GM12878 (cell line): ENCODE measurements at regions not wholly inside any gene's neighbourhood (a gene's known extent, or its start where the extent isn't known, plus 50 kb on each side); places are given as distances from the start of the nearest gene placed in this dataset.
A peak's percentile ranks its signal among the peaks of the same experiment; 100 is the strongest.

ENCODE experiments used
- ATAC-seq: fragments of 200-7000 bp; cut with Tn5 transposase; 3 replicates; pipeline ENCODE4 v1.9.1; 2020; ENCODE audit warnings: mild to moderate bottlenecking, moderate library complexity
- BruUV-seq: library from RNA; stranded (reverse); fragments of 400-500 nt; replicated peaks from 2 replicates; lab custom pipeline; 2021; lab: Mats Ljungman, UMichigan
- CTCF ChIA-PET: fragments of 300-600 bp; sonication (Branson Sonifier 250); formaldehyde crosslinking; extraction: SDS; loops from one replicate; lab custom pipeline; 2021; ENCODE audit warnings: inconsistent platforms; lab: Yijun Ruan, JAX
- POLR2A ChIA-PET: fragments of 350-600 bp; formaldehyde crosslinking; extraction: SDS; loops from one replicate; lab custom pipeline; 2021; ENCODE audit warnings: inconsistent platforms; lab: Charles Lee
- RAD21 ChIA-PET: fragments of 300-600 bp; sonication (Branson Sonifier 250); formaldehyde crosslinking; loops from one replicate; lab custom pipeline; 2023; ENCODE audit warnings: antibody characterized with exemption; ENCODE audit not compliant: unreplicated experiment; lab: Charles Lee
- SMC1A ChIA-PET: fragments of 300-600 bp; sonication (Branson Sonifier 250); formaldehyde crosslinking; loops from one replicate; lab custom pipeline; 2023; ENCODE audit not compliant: unreplicated experiment, uncharacterized antibody; lab: Charles Lee
- DNase-seq: peaks from one replicate; pipeline ENCODE4 v3.0.0-alpha.2; 2011; ENCODE audit warnings: low read depth, low spot score
- FAIRE-seq: peaks from 3 replicates; lab custom pipeline; 2011; peaks lifted over from hg19 to GRCh38; lab: Jason Lieb, UNC
- H2AFZ ChIP-seq: 2 replicates; pipeline ENCODE4 v1.6.0; 2011; ENCODE audit warnings: low read depth, low read length, control low read depth; ENCODE audit not compliant: control insufficient read depth
- H3K27ac ChIP-seq: 2 replicates; pipeline ENCODE4 v1.5.1; 2011; ENCODE audit warnings: control low read depth; ENCODE audit not compliant: control insufficient read depth, insufficient read depth
- H3K27me3 ChIP-seq, 2 experiments: replicated peaks in 1 of 2; 2 replicates each; pipeline versions ENCODE4 v1.6.0 to v1.6.1; 2011; ENCODE audit warnings: low read length in 1 of 2; ENCODE audit not compliant: control insufficient read depth in 2 of 2, insufficient read depth in 2 of 2
- H3K36me3 ChIP-seq, 2 experiments: 2 replicates each; pipeline ENCODE4 v1.5.1; 2011; ENCODE audit warnings: low read length in 1 of 2; ENCODE audit not compliant: control insufficient read depth in 2 of 2, insufficient read depth in 2 of 2
- H3K4me1 ChIP-seq: 2 replicates; pipeline ENCODE4 v1.6.1; 2011; ENCODE audit warnings: mild to moderate bottlenecking, low read length, moderate library complexity, mixed read lengths; ENCODE audit not compliant: control insufficient read depth, insufficient read depth
- H3K4me2 ChIP-seq: 2 replicates; pipeline ENCODE4 v1.6.0; 2011; ENCODE audit warnings: control low read depth; ENCODE audit not compliant: control insufficient read depth, insufficient read depth
- H3K4me3 ChIP-seq: fragments of 200-600 bp; sonication (generic); 2 replicates; pipeline ENCODE4 v1.5.1; 2016
- H3K79me2 ChIP-seq: 2 replicates; pipeline ENCODE4 v1.6.0; 2011; ENCODE audit warnings: low read length; ENCODE audit not compliant: control insufficient read depth, insufficient read depth
- H3K9ac ChIP-seq: 2 replicates; pipeline ENCODE4 v1.8.0; 2011; ENCODE audit warnings: low read length, control low read depth, mixed read lengths; ENCODE audit not compliant: control insufficient read depth, insufficient read depth
- H3K9me3 ChIP-seq: replicated peaks from 3 replicates; pipeline ENCODE4 v1.5.1; 2011; ENCODE audit warnings: mild to moderate bottlenecking, low read length; ENCODE audit not compliant: control insufficient read depth, insufficient read depth
- H4K20me1 ChIP-seq: 2 replicates; pipeline ENCODE4 v1.6.0; 2011; ENCODE audit not compliant: control insufficient read depth, insufficient read depth
- RUNX3 ChIP-seq: IDR thresholded peaks from 2 replicates; pipeline ENCODE4 v1.6.1; 2012; ENCODE audit warnings: low read length, inconsistent platforms
- ZBED1 ChIP-seq: IDR thresholded peaks from 2 replicates; pipeline ENCODE4 v1.6.1; 2016; ENCODE audit warnings: borderline replicate concordance
- ZNF592 ChIP-seq: fragments of 450-650 bp; IDR thresholded peaks from 2 replicates; pipeline ENCODE4 v1.6.1; 2017; ENCODE audit warnings: mild to moderate bottlenecking, moderate library complexity
- WGBS: methylation state at CpG from one replicate; pipeline ENCODE4 v1.1.6; 2016; ENCODE audit warnings: low lambda C conversion rate; ENCODE audit not compliant: insufficient replicate concordance, insufficient coverage; ENCODE audit errors: missing lambda C conversion rate; 5-methylcytosine and 5-hydroxymethylcytosine counted together
- in situ Hi-C: fragments of 300-500 bp; cut with MboI; formaldehyde crosslinking; loops from 9 replicates; pipeline ENCODE4 v1.14.3; 2018; ENCODE audit warnings: mixed read lengths
- intact Hi-C: fragments of 100-400 bp; cut with micrococcal nuclease; formaldehyde crosslinking; loops from one replicate; pipeline ENCODE4 v1.14.2; 2022; ENCODE audit not compliant: unreplicated experiment

GRCh38 chr2:16401761-16402300, 263.8 kb downstream of the CYRIA start (continued):
- no peak for TF ChIP-seq ZNF592
- TF ChIP-seq, all 136 proteins: peak for 0

GRCh38 chr2:16400127-16400623, 265.5 kb downstream of the CYRIA start:
- H2AFZ ChIP-seq = no peak overlapping the region
- DNase-seq = no peak
- no peaks in the 10 kb centered on the region for H4K20me1 ChIP-seq
- POLR2A ChIA-PET = no interaction called here
- H3K4me1 ChIP-seq = no peaks in the 10 kb centered on the region
- no peak overlapping the region for H3K4me3 ChIP-seq
- H3K79me2 ChIP-seq = no peaks in the 10 kb centered on the region
- RAD21 ChIA-PET = no interaction called here
- no peaks in the 10 kb centered on the region for H3K9me3 ChIP-seq
- BruUV-seq = no TSS peak
- 18% methylated on average over 7 of the region's 7 CpGs for WGBS
- in situ Hi-C loops = no loop called here
- no peak overlapping the region for H3K27ac ChIP-seq
- H3K27me3 ChIP-seq = peaks cover 0 to 3% of the 10 kb centered on the region in 2 experiments; a peak in 1 of 4 replicates
- no peaks in the 10 kb centered on the region for H3K36me3 ChIP-seq
- H3K4me2 ChIP-seq = no peak overlapping the region
- intact Hi-C loops = no loop called here
- ATAC-seq = peak; percentile 58
- FAIRE-seq = no peak
- CTCF ChIA-PET = no interaction called here
- H3K9ac ChIP-seq = no peak overlapping the region
- SMC1A ChIA-PET = no interaction called here
- TF ChIP-seq RUNX3 = 0 out of 2 replicates have a peak, but pooled peaks have one; percentile 12
- no peak for TF ChIP-seq ZBED1
